Heart left ventricle (tissue), 13 donors: ENCODE measurements at regions not wholly inside any gene's neighbourhood (a gene's known extent, or its start where the extent isn't known, plus 50 kb on each side); places are given as distances from the start of the nearest gene placed in this dataset.

Source experiments
- CTCF ChIP-seq, 12 donors: fragments of 200-600 bp; sonication (generic) in 4 of 12; IDR thresholded peaks; one replicate each; pipeline versions ENCODE4 v1.5.0 to v1.8.0; 2018 to 2022; ENCODE audit warnings: antibody characterized with exemption in 12 of 12, mild to moderate bottlenecking in 5 of 12
- POLR2A ChIP-seq, 2 donors: fragments of 450-650 bp; IDR thresholded peaks; one replicate each; pipeline ENCODE4 v1.6.1; 2017; ENCODE audit warnings: antibody characterized with exemption in 2 of 2, mild to moderate bottlenecking in 2 of 2, moderate library complexity in 2 of 2
- donor health status: ischemic (EF 13 %, LVEDD 7.1; RV severe dilation, severe dysfunction).
- donor health status: DM: no; HTN: yes; CAD: no.
- donor health status: DM: no; HTN: no; CAD: no.
- donor health status: ischemic (EF 25% LVEDD 6.9; RV normal size, moderate dysfunction).
- donor health status: ischemic (EF 25% LVEDD 5.7; RV mildly dilated, moderate dysfunction).
- donor health status: ischemic (EF 35%, LVEDD 5.7; RV mildly dilated, moderate dysfunction).
- donor health status: nonischemic (EF 11% LVEDD 7.7; RV severe dilation, severe dysfunction).
- donor health status: DM: yes; HTN: yes; CAD: no.
- donor health status: PGD.
- donor health status: ischemic (EF 29% LVEDD 5.4; RV normal size, mild dysfunction).
- donor health status: nonischemic (EF 23%, LVEDD 6.1; RV moderate dilation, normal function).

DNA sequence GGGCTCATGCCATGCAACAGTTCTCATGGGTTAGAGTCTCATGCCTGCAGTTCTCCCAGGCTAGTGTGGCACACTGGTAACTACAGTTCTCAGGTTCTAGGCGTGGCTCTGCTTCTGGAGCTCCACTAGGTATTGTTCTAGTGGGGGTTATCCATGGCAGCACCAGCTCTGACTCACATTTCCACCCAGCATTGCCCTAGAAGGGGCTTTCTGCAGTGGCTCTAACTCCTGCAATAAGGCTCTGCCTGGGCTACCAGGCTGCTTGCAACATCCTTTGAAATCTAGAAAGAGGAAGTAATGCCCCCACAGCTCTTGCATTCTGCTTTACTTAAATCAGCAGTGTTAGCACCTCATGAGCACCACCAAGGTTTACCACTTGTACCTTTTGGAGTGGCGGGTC is 220.3 kb upstream of the ARID2 start:
- TF ChIP-seq CTCF (IDR thresholded peaks at IDR 0.05) (no peak), POLR2A (IDR thresholded peaks at IDR 0.05) (no peak)
